ENCODE measurements at regions not wholly inside any gene's neighbourhood (a gene's known extent, or its start where the extent isn't known, plus 50 kb on each side); places are given as distances from the start of the nearest gene placed in this dataset.

DNA sequence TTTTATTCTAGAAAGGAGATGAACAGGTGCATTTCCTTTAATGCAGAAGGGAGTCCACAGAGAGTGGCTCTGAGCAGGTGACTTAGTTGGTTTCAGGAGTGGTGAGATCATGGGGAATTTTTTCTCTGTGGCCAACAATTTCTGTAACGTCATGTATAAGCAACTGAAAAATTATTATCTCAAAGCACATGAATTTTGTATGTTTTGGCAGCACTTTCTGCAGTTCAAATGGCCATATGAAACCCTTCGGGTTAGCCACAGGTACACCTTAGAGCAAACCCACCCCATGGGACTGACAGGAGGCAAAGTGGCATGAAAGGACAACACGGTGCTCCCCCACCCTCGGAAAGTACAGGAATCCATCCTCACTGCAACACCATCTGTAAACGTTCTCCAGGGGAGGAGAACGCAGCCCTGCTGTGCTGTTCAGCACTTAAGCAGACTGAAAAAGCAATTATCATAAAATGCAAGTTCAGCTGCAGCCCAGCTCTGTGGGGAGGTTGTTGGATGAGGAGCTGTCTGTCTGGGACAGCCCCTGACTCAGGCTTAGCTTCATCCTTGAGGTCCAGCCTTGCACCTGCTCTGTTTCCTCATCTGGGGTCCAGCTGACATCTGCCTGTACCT lies 55.8 kb upstream of the CLDN14 start:
- TF ChIP-seq, protein P1, sequence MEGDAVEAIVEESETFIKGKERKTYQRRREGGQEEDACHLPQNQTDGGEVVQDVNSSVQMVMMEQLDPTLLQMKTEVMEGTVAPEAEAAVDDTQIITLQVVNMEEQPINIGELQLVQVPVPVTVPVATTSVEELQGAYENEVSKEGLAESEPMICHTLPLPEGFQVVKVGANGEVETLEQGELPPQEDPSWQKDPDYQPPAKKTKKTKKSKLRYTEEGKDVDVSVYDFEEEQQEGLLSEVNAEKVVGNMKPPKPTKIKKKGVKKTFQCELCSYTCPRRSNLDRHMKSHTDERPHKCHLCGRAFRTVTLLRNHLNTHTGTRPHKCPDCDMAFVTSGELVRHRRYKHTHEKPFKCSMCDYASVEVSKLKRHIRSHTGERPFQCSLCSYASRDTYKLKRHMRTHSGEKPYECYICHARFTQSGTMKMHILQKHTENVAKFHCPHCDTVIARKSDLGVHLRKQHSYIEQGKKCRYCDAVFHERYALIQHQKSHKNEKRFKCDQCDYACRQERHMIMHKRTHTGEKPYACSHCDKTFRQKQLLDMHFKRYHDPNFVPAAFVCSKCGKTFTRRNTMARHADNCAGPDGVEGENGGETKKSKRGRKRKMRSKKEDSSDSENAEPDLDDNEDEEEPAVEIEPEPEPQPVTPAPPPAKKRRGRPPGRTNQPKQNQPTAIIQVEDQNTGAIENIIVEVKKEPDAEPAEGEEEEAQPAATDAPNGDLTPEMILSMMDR (IDR thresholded peaks at IDR 0.05) = no peak
- TF ChIP-seq POLR2A (IDR thresholded peaks at IDR 0.05) = no peak
